Neural progenitor cell (in vitro differentiated cells): ENCODE measurements at regions not wholly inside any gene's neighbourhood (a gene's known extent, or its start where the extent isn't known, plus 50 kb on each side); places are given as distances from the start of the nearest gene placed in this dataset.

ENCODE experiments used
- DNase-seq: peaks from one replicate; pipeline ENCODE4 v3.0.0-alpha.2; 2016; ENCODE audit warnings: low spot score
- H2AFZ ChIP-seq: fragments of 200-600 bp; sonication (generic); replicated peaks from 2 replicates; pipeline ENCODE4 v1.6.1; 2016; ENCODE audit warnings: antibody characterized with exemption
- H3F3A ChIP-seq: fragments of 200-600 bp; sonication (generic); 2 replicates; pipeline ENCODE4 v1.6.1; 2016; ENCODE audit warnings: antibody characterized with exemption, low read depth
- H3K27ac ChIP-seq: fragments of 200-600 bp; sonication (generic); 2 replicates; pipeline ENCODE4 v1.5.1; 2016; ENCODE audit warnings: mild to moderate bottlenecking
- H3K27me3 ChIP-seq: fragments of 200-600 bp; sonication (generic); 2 replicates; pipeline ENCODE4 v1.6.1; 2016; ENCODE audit warnings: mild to moderate bottlenecking, moderate library complexity
- H3K36me3 ChIP-seq: fragments of 200-600 bp; sonication (generic); 2 replicates; pipeline ENCODE4 v1.5.1; 2016
- H3K4me1 ChIP-seq: fragments of 200-600 bp; sonication (generic); 2 replicates; pipeline ENCODE4 v1.6.1; 2016; ENCODE audit warnings: mixed run types
- H3K4me2 ChIP-seq: fragments of 200-600 bp; sonication (generic); 2 replicates; pipeline ENCODE4 v1.6.1; 2016
- H3K4me3 ChIP-seq: fragments of 200-600 bp; sonication (generic); 2 replicates; pipeline ENCODE4 v1.5.1; 2016
- H3K79me2 ChIP-seq: fragments of 200-600 bp; sonication (generic); 2 replicates; pipeline ENCODE4 v1.6.1; 2016; ENCODE audit warnings: low read depth
- H3K9ac ChIP-seq: fragments of 200-600 bp; sonication (generic); 2 replicates; pipeline ENCODE4 v1.6.1; 2016
- H3K9me3 ChIP-seq: fragments of 200-600 bp; sonication (generic); 2 replicates; pipeline ENCODE4 v1.5.1; 2016; ENCODE audit warnings: low read depth
- H4K20me1 ChIP-seq: fragments of 200-600 bp; sonication (generic); 2 replicates; pipeline ENCODE4 v1.6.1; 2016; ENCODE audit warnings: low read depth
- H3K27ac Mint-ChIP-seq: 3 replicates; pipeline ENCODE4 v1.8.0; 2021; ENCODE audit warnings: mixed read lengths
- H3K27me3 Mint-ChIP-seq: 2 replicates; pipeline ENCODE4 v1.8.0; 2022; ENCODE audit warnings: low read depth, mild to moderate bottlenecking, inconsistent platforms, moderate library complexity, mixed read lengths; ENCODE audit not compliant: insufficient read depth
- H3K36me3 Mint-ChIP-seq: 3 replicates; pipeline ENCODE4 v1.8.0; 2021; ENCODE audit warnings: mixed read lengths
- H3K4me1 Mint-ChIP-seq: 3 replicates; pipeline ENCODE4 v1.8.0; 2021; ENCODE audit warnings: mixed read lengths
- H3K4me3 Mint-ChIP-seq: 3 replicates; pipeline ENCODE4 v1.8.0; 2021; ENCODE audit warnings: mild to moderate bottlenecking, moderate library complexity, mixed read lengths
- H3K9me3 Mint-ChIP-seq: 3 replicates; pipeline ENCODE4 v1.8.0; 2020; ENCODE audit warnings: mixed read lengths
- CTCF ChIP-seq: fragments of 200-600 bp; sonication (generic); IDR thresholded peaks from 2 replicates; pipeline ENCODE4 v1.5.1; 2017; ENCODE audit warnings: antibody characterized with exemption, mild to moderate bottlenecking
- EZH2 ChIP-seq: fragments of 200-600 bp; sonication (generic); IDR thresholded peaks from 2 replicates; pipeline ENCODE4 v1.6.1; 2017; ENCODE audit warnings: antibody characterized with exemption, mild to moderate bottlenecking, moderate library complexity
- EZH2phosphoT487 ChIP-seq: fragments of 200-600 bp; sonication (generic); IDR thresholded peaks from 2 replicates; pipeline ENCODE4 v1.6.1; 2017; ENCODE audit warnings: antibody characterized with exemption

DNA sequence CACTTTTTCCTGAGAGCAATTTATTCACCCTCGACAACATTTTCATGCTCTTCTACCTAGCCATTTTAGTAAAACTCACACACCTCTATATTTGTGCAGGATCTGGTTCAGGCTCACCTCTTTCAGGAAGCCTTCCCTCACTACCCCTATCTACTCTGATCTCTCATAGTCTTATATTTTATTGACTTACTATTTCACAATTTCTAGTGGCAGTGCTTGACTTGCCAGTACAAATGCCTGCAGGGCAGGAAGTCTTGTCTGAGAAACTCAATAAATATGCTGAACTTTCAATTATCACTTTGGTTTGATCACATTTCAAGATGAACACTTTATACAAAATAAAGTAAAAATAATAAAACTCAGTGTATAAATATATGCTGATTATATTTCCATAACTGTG is 226.8 kb downstream of the CETN3 start:
- Mint-ChIP-seq H3K9me3 (peaks cover under 1% of the 10 kb centered on the region), H3K27ac (no peak overlapping the region), H3K4me1 (peaks cover 4% of the 10 kb centered on the region), H3K27me3 (peaks cover 2% of the 10 kb centered on the region), H3K36me3 (no peaks in the 10 kb centered on the region), H3K4me3 (no peak overlapping the region)
- no peak for TF ChIP-seq CTCF
- H3F3A ChIP-seq, result no peaks in the 10 kb centered on the region
- no peaks in the 10 kb centered on the region for H3K79me2 ChIP-seq
- H4K20me1 ChIP-seq, result no peaks in the 10 kb centered on the region
- H3K4me3 ChIP-seq, result no peak overlapping the region
- no peaks in the 10 kb centered on the region for H3K4me1 ChIP-seq
- no peaks in the 10 kb centered on the region for H3K27me3 ChIP-seq
- no peak overlapping the region for H3K27ac ChIP-seq
- H3K4me2 ChIP-seq, result no peak overlapping the region
- DNase-seq, result no peak
- no peaks in the 10 kb centered on the region for H3K9me3 ChIP-seq
- H2AFZ ChIP-seq, result no peak overlapping the region
- no peak overlapping the region for H3K9ac ChIP-seq
- H3K36me3 ChIP-seq, result no peaks in the 10 kb centered on the region

DNA sequence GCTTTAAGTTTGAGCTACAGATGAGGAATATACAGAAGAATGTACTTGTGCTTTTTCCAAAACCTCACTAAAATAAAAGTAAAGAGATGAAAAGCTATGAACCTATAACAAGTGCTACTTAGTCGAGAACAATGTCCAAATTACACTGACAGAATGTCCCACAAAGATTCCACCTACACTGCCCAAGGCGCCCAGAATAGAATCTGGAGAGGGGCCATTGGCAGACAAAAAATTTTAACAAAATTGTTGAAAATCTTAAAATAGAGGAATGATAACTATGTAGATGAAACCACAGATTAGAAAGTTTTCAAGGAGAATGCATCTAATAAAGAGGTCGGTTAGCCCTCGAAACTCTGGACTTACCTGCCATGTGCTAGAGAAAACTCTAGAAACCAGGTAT is 235.3 kb downstream of the CETN3 start:
- Histone ChIP-seq H3F3A (no peaks in the 10 kb centered on the region), H3K9me3 (no peaks in the 10 kb centered on the region), H3K27ac (no peak overlapping the region), H3K79me2 (no peaks in the 10 kb centered on the region), H3K27me3 (no peaks in the 10 kb centered on the region), H3K9ac (no peak overlapping the region), H3K4me1 (no peaks in the 10 kb centered on the region), H3K4me3 (no peak overlapping the region), H2AFZ (no peak overlapping the region), H4K20me1 (no peaks in the 10 kb centered on the region), H3K36me3 (no peaks in the 10 kb centered on the region), H3K4me2 (no peak overlapping the region)
- Mint-ChIP-seq H3K27ac (no peak overlapping the region), H3K36me3 (no peaks in the 10 kb centered on the region), H3K9me3 (peaks cover 18% of the 10 kb centered on the region), H3K4me1 (no peaks in the 10 kb centered on the region), H3K4me3 (no peak overlapping the region), H3K27me3 (no peaks in the 10 kb centered on the region)
- no peak for DNase-seq
- TF ChIP-seq CTCF, result no peak
- no peak for TF ChIP-seq EZH2phosphoT487
- no peak for TF ChIP-seq EZH2

GRCh38 chr5:90173299-90174030 is 236.1 kb downstream of the CETN3 start:
- Histone ChIP-seq H3F3A (no peaks in the 10 kb centered on the region), H3K36me3 (no peaks in the 10 kb centered on the region), H3K79me2 (no peaks in the 10 kb centered on the region), H3K27ac (no peak overlapping the region), H3K27me3 (no peaks in the 10 kb centered on the region), H3K4me1 (no peaks in the 10 kb centered on the region), H3K9me3 (no peaks in the 10 kb centered on the region), H4K20me1 (no peaks in the 10 kb centered on the region), H3K9ac (no peak overlapping the region), H3K4me3 (no peak overlapping the region), H2AFZ (no peak overlapping the region), H3K4me2 (no peak overlapping the region)
- TF ChIP-seq EZH2phosphoT487 (no peak), CTCF (no peak), EZH2 (no peak)
- Mint-ChIP-seq H3K27me3 (no peaks in the 10 kb centered on the region), H3K4me1 (no peaks in the 10 kb centered on the region), H3K4me3 (no peak overlapping the region), H3K36me3 (no peaks in the 10 kb centered on the region), H3K27ac (no peak overlapping the region), H3K9me3 (peaks cover 18% of the 10 kb centered on the region)
- no peak for DNase-seq
